ENCODE measurements at regions not wholly inside any gene's neighbourhood (a gene's known extent, or its start where the extent isn't known, plus 50 kb on each side); places are given as distances from the start of the nearest gene placed in this dataset.

DNA sequence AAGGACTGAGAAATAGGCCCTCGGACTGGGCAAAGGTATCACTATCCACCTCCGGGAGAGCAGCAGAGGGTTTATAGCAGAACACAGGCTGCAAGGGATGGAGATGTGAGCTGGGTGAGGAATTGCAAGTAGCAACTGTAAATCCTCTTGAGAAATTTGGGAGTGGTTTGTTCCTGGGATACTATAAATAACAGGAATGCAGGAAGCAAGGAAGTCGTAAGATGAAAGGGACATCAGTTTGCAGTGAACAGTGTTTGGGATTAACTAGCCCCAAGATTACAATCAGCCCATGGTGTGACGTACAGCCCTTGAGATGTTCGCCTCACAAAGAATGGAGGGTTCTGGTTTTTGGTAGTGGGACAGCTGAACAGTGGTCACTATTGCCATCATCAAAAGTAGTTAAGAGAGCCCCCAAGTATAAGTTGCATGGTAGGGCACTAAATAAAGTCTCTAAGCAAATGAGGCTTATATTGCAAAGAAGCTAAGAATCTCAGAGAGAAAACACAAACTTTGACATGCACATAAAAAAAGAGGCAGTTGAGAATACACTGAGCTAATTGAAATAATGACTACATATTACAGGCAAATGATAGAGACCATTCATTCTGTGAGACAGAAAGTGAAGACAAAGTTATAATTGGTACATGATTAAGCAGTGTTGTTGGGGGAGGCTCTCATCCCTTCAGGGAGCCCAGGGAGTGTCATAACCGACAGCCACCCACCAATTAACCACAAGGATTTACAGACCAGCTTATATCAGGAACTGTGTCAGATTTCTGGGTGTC, 362.5 kb upstream of the ACVR2A start:
- no peak for TF ChIP-seq EZH2phosphoT487 (IDR thresholded peaks at IDR 0.05; ENCODE audit: unreplicated experiment)
- TF ChIP-seq, protein P1, sequence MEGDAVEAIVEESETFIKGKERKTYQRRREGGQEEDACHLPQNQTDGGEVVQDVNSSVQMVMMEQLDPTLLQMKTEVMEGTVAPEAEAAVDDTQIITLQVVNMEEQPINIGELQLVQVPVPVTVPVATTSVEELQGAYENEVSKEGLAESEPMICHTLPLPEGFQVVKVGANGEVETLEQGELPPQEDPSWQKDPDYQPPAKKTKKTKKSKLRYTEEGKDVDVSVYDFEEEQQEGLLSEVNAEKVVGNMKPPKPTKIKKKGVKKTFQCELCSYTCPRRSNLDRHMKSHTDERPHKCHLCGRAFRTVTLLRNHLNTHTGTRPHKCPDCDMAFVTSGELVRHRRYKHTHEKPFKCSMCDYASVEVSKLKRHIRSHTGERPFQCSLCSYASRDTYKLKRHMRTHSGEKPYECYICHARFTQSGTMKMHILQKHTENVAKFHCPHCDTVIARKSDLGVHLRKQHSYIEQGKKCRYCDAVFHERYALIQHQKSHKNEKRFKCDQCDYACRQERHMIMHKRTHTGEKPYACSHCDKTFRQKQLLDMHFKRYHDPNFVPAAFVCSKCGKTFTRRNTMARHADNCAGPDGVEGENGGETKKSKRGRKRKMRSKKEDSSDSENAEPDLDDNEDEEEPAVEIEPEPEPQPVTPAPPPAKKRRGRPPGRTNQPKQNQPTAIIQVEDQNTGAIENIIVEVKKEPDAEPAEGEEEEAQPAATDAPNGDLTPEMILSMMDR (conservative IDR thresholded peaks at IDR 0.05; ENCODE audit: low read depth in 2 of 2) = no peak
- TF ChIP-seq EZH2 (IDR thresholded peaks at IDR 0.05; ENCODE audit: low read depth, unreplicated experiment) = no peak
- TF ChIP-seq POLR2AphosphoS5 (IDR thresholded peaks at IDR 0.05; ENCODE audit: low read depth) = no peak
- TF ChIP-seq, protein P2, sequence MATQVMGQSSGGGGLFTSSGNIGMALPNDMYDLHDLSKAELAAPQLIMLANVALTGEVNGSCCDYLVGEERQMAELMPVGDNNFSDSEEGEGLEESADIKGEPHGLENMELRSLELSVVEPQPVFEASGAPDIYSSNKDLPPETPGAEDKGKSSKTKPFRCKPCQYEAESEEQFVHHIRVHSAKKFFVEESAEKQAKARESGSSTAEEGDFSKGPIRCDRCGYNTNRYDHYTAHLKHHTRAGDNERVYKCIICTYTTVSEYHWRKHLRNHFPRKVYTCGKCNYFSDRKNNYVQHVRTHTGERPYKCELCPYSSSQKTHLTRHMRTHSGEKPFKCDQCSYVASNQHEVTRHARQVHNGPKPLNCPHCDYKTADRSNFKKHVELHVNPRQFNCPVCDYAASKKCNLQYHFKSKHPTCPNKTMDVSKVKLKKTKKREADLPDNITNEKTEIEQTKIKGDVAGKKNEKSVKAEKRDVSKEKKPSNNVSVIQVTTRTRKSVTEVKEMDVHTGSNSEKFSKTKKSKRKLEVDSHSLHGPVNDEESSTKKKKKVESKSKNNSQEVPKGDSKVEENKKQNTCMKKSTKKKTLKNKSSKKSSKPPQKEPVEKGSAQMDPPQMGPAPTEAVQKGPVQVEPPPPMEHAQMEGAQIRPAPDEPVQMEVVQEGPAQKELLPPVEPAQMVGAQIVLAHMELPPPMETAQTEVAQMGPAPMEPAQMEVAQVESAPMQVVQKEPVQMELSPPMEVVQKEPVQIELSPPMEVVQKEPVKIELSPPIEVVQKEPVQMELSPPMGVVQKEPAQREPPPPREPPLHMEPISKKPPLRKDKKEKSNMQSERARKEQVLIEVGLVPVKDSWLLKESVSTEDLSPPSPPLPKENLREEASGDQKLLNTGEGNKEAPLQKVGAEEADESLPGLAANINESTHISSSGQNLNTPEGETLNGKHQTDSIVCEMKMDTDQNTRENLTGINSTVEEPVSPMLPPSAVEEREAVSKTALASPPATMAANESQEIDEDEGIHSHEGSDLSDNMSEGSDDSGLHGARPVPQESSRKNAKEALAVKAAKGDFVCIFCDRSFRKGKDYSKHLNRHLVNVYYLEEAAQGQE (IDR thresholded peaks at IDR 0.05; ENCODE audit: unreplicated experiment) = no peak
- TF ChIP-seq, protein P3, sequence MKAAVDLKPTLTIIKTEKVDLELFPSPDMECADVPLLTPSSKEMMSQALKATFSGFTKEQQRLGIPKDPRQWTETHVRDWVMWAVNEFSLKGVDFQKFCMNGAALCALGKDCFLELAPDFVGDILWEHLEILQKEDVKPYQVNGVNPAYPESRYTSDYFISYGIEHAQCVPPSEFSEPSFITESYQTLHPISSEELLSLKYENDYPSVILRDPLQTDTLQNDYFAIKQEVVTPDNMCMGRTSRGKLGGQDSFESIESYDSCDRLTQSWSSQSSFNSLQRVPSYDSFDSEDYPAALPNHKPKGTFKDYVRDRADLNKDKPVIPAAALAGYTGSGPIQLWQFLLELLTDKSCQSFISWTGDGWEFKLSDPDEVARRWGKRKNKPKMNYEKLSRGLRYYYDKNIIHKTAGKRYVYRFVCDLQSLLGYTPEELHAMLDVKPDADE (IDR thresholded peaks at IDR 0.05) = no peak
- no peak for TF ChIP-seq CREB1 (CRISPR knock-in tag; IDR thresholded peaks at IDR 0.05; ENCODE audit: low read depth)
- no peak for TF ChIP-seq ZNF331 (CRISPR knock-in tag; IDR thresholded peaks at IDR 0.05; ENCODE audit: low read depth)
- TF ChIP-seq STAT1 (IDR thresholded peaks at IDR 0.05; ENCODE audit: unreplicated experiment) = no peak
- TF ChIP-seq NANOG (IDR thresholded peaks at IDR 0.05; ENCODE audit: borderline replicate concordance) = no peak
- TF ChIP-seq JUNB (IDR thresholded peaks at IDR 0.05; ENCODE audit: unreplicated experiment) = no peak

Data from GM23338 (cell line).